RWPE2 (cell line): ENCODE measurements at regions not wholly inside any gene's neighbourhood (a gene's known extent, or its start where the extent isn't known, plus 50 kb on each side); places are given as distances from the start of the nearest gene placed in this dataset.

Source experiments
- ATAC-seq: fragments of 200-7000 bp; cut with Tn5 transposase; 3 replicates; pipeline ENCODE4 v1.9.1; 2021; ENCODE audit warnings: low read depth
- DNase-seq: peaks from one replicate; pipeline ENCODE4 v3.0.0-alpha.2; 2020; ENCODE audit warnings: low spot score
- H3K27ac ChIP-seq: fragments of 450-650 bp; 2 replicates; pipeline ENCODE4 v1.5.1; 2017; ENCODE audit warnings: mild to moderate bottlenecking; ENCODE audit not compliant: poor library complexity, severe bottlenecking
- H3K27me3 ChIP-seq: fragments of 250-450 bp; sonication (Bioruptor Pico); 2 replicates; pipeline ENCODE4 v1.5.1; 2021; ENCODE audit warnings: mild to moderate bottlenecking, moderate library complexity; ENCODE audit not compliant: insufficient read depth, poor library complexity, severe bottlenecking
- H3K36me3 ChIP-seq: fragments of 250-450 bp; sonication (Bioruptor Pico); 2 replicates; pipeline ENCODE4 v1.5.1; 2020; ENCODE audit warnings: low read depth, mild to moderate bottlenecking, moderate library complexity
- H3K4me1 ChIP-seq: fragments of 250-450 bp; sonication (Bioruptor Pico); 2 replicates; pipeline ENCODE4 v1.5.1; 2021; ENCODE audit warnings: mild to moderate bottlenecking, moderate library complexity; ENCODE audit not compliant: insufficient read depth, poor library complexity, severe bottlenecking
- H3K4me3 ChIP-seq: fragments of 250-450 bp; sonication (Bioruptor Pico); 2 replicates; pipeline ENCODE4 v1.5.1; 2021; ENCODE audit warnings: mild to moderate bottlenecking, moderate library complexity; ENCODE audit not compliant: severe bottlenecking
- H3K9me3 ChIP-seq: fragments of 250-450 bp; sonication (Bioruptor Pico); 2 replicates; pipeline ENCODE4 v1.5.1; 2021; ENCODE audit warnings: mild to moderate bottlenecking, moderate library complexity; ENCODE audit not compliant: severe bottlenecking
- TF ChIP-seq, protein P1 (sequence below): fragments of 450-650 bp; IDR thresholded peaks from one replicate; pipeline ENCODE4 v1.5.1; 2017; ENCODE audit warnings: mild to moderate bottlenecking, moderate library complexity; ENCODE audit not compliant: poor library complexity, severe bottlenecking

GRCh38 chr4:123284168-123284567 is 112.4 kb upstream of the SPRY1 start:
- no peaks in the 10 kb centered on the region for H3K9me3 ChIP-seq
- no peaks in the 10 kb centered on the region for H3K27me3 ChIP-seq
- H3K36me3 ChIP-seq: no peaks in the 10 kb centered on the region
- H3K27ac ChIP-seq: no peak overlapping the region
- TF ChIP-seq, protein P1, sequence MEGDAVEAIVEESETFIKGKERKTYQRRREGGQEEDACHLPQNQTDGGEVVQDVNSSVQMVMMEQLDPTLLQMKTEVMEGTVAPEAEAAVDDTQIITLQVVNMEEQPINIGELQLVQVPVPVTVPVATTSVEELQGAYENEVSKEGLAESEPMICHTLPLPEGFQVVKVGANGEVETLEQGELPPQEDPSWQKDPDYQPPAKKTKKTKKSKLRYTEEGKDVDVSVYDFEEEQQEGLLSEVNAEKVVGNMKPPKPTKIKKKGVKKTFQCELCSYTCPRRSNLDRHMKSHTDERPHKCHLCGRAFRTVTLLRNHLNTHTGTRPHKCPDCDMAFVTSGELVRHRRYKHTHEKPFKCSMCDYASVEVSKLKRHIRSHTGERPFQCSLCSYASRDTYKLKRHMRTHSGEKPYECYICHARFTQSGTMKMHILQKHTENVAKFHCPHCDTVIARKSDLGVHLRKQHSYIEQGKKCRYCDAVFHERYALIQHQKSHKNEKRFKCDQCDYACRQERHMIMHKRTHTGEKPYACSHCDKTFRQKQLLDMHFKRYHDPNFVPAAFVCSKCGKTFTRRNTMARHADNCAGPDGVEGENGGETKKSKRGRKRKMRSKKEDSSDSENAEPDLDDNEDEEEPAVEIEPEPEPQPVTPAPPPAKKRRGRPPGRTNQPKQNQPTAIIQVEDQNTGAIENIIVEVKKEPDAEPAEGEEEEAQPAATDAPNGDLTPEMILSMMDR: no peak
- no peaks in the 10 kb centered on the region for H3K4me1 ChIP-seq
- no peak overlapping the region for H3K4me3 ChIP-seq
- ATAC-seq (no peak), DNase-seq (no peak)

GRCh38 chr4:123286903-123287466 is 109.6 kb upstream of the SPRY1 start:
- TF ChIP-seq, protein P1: no peak
- Histone ChIP-seq H3K4me1 (no peaks in the 10 kb centered on the region), H3K36me3 (0 out of 2 replicates have a peak, but pooled peaks cover under 1% of the 10 kb centered on the region), H3K27ac (no peak overlapping the region), H3K9me3 (peaks cover 10% of the 10 kb centered on the region), H3K27me3 (no peaks in the 10 kb centered on the region), H3K4me3 (no peak overlapping the region)
- ATAC-seq (no peak), DNase-seq (no peak)

DNA sequence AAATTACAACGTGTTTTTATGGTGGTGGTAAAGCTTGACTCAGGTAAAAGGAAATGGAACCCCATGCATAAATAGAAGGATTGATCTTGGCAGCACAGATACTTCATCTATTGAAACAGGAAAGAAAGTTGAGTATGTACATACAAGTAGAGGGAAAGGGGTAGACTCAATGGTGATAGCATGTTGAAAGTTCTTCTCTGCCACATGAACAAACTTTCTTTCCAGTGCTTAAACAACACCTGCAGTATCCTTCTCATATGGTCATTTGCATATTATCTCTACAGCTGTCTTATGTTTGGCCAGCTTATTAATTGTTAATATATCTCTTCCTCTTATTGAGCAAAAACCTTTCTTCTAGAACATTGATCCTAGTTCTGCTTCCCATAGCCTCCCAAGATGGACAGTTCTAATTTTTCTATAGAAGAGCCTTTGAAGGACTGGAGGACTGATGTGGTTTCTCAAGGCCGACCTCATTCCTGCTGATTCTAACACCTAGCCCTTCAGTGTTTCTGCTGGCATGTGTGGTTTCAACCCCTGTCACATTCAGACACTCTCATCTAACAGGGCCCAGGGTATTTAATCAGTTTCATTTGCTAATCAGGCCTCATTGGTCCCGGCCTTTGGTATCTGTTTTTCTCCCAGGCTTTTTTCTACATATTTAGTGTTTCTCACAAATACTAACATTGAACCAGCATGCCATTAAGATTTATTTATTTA is 108.1 kb upstream of the SPRY1 start:
- ATAC-seq (no peak), DNase-seq (no peak)
- Histone ChIP-seq H3K4me1 (no peaks in the 10 kb centered on the region), H3K27me3 (no peaks in the 10 kb centered on the region), H3K27ac (no peak overlapping the region), H3K4me3 (no peak overlapping the region), H3K9me3 (peaks cover 13% of the 10 kb centered on the region), H3K36me3 (0 out of 2 replicates have a peak, but pooled peaks cover 6% of the 10 kb centered on the region)
- TF ChIP-seq, protein P1: no peak

DNA sequence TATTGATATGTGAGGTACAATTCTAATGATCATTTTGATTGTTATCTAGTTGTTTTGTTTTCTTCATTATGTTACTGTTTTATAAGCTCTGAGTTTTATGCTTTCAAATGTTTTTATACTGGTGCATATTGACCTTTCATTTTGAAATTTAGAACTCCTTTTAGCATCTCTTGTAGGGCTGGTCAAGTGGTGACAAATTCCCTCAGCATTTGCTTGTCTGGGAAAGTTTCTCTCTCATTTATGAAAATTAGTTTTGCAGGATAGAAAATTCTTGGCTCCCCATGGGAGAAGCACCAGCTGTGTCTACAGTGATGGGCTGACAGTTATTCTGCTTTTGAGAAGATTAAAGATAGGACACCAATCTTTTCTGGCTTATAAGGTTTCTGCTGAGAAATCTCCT is 105.3 kb upstream of the SPRY1 start:
- Histone ChIP-seq H3K4me3 (no peak overlapping the region), H3K36me3 (0 out of 2 replicates have a peak, but pooled peaks cover 6% of the 10 kb centered on the region), H3K9me3 (peaks cover 13% of the 10 kb centered on the region), H3K27me3 (no peaks in the 10 kb centered on the region), H3K4me1 (no peaks in the 10 kb centered on the region), H3K27ac (no peak overlapping the region)
- DNase-seq: no peak
- ATAC-seq: no peak
- TF ChIP-seq, protein P1: no peak

GRCh38 chr4:123297836-123298235 is 98.8 kb upstream of the SPRY1 start:
- DNase-seq: no peak
- H3K27me3 ChIP-seq: no peaks in the 10 kb centered on the region
- no peaks in the 10 kb centered on the region for H3K9me3 ChIP-seq
- H3K36me3 ChIP-seq: no peaks in the 10 kb centered on the region
- H3K4me1 ChIP-seq: peaks cover 10% of the 10 kb centered on the region
- no peak overlapping the region for H3K27ac ChIP-seq
- no peak overlapping the region for H3K4me3 ChIP-seq
- TF ChIP-seq, protein P1: no peak
- ATAC-seq: no peak
